GM21528 (cell line): ENCODE measurements at regions not wholly inside any gene's neighbourhood (a gene's known extent, or its start where the extent isn't known, plus 50 kb on each side); places are given as distances from the start of the nearest gene placed in this dataset.
A peak's percentile ranks its signal among the peaks of the same experiment; 100 is the strongest.

ENCODE experiments used
- ATAC-seq: cut with Tn5 transposase; IDR thresholded peaks from one replicate; pipeline ENCODE4 v1.9.1; 2021; ENCODE audit warnings: mild to moderate bottlenecking, moderate library complexity; ENCODE audit not compliant: unreplicated experiment, low FRiP score

DNA sequence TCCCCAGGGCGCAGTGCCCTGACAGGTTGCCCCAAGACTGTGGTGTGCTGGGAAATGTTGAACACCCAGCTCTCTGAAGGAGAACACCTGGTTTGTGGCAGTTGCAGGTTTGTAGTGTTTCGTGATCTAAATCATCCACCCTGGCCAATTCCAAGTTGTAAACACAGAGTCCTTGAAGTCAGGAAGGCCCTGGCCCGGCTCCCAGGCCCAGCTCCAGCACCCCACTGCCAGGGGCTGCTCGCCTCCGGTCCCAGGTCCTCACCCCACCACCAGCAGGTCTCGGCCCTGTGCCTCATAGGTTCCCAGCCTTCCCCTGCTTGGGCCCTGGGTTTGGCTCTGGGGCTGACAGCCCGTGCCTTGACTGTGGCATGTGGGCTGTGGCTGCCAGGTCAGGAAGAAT is 121.4 kb upstream of the MLN start:
- no peak for ATAC-seq

DNA sequence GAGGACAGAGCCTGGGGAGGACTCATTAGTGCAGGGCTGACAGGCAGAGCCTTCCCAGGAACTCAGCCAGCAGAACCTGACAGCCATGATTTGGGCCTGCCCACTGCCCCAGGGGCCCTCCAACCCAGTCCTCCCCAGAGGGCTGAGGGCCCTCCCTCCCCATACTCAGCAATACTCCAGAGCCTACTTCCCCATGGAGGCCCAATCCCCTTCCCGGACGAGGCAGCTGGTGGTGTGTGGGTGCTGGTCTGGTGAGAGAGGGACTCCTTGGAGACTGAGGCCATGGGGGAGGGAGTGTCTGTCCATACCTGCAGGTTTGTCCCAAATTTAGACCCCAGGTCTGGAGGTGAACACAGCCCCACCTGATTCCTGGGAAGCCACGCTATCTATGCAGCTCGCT is 120.9 kb upstream of the MLN start:
- no peak for ATAC-seq

- ATAC-seq = no peak
Measured at GRCh38 chr6:33923857-33924514, 120.2 kb upstream of the MLN start.

- ATAC-seq = no peak
Measured at GRCh38 chr6:33921745-33922144, 117.9 kb upstream of the MLN start.

- no peak for ATAC-seq
Measured at GRCh38 chr6:33918175-33918695, 114.4 kb upstream of the MLN start.

- no peak for ATAC-seq
Measured at GRCh38 chr6:33915134-33915533, 111.3 kb upstream of the MLN start.

- no peak for ATAC-seq
Measured at GRCh38 chr6:33914645-33915044, 110.8 kb upstream of the MLN start.

DNA sequence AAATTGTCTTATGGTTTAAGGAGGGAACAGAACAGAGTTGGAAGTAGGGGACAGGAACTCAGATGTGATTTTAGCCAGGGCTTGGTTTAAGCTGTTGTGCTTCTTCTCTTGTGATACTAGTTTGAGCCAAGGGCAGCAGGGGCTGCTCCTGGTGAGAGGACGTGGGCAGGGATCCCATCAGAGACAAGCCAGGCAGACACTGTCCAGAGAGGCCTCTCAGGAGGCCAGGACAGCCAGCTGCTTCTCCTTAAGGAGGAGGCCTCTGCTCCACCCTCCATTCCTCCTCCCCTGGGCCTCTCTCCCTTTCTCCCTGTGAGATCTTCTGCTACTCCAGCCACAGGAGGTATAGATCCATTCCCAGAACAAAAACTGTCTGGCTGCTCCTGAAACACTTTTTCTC is 108.4 kb upstream of the MLN start:
- no peak for ATAC-seq

DNA sequence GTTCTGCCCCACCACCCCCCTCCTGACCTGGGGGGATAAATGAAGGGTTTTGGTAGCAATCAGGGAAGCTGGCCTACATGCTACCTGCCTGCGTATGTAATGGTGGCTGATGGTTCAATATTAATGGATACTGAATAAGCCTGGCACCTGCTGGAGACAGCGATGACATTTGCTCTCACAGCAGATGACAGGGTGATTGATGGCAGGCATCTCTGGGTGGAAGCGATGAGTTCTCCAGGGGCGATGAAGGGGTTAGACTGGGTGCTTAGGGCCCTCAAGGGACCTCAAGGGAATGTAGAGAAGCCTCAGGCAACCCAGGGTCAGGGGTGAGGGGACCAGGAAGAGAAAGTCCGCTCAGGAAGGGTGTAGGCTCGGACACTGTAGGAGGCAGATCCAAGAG is 107.7 kb upstream of the MLN start:
- ATAC-seq = no peak

GRCh38 chr6:33910594-33910993 is 106.8 kb upstream of the MLN start:
- no peak for ATAC-seq

- no peak for ATAC-seq
Measured at GRCh38 chr6:33909737-33910136, 105.9 kb upstream of the MLN start.

GRCh38 chr6:33908025-33908424 is 104.2 kb upstream of the MLN start:
- no peak for ATAC-seq

DNA sequence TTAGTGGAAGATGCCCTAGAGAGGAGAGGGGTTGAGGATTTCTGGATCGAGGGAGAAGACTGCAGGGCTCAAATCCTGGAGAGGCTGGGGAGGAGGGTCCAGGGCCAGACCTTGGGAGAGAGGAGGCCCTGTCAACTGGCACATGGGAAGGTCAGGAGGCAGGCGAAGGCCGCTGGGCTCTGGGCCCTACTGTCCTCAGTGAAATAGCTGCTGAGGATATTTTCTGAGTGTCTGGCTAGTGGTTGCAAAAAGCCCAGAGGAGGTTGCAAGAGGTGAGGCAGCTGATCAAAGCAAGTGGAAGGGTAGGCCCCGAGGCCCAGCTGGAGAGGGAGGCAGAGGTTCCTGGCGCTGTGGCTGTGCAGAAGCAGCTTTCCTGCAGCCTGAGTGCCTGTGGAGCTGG is 103.4 kb upstream of the MLN start:
- ATAC-seq = no peak

GRCh38 chr6:33906439-33906838 is 102.6 kb upstream of the MLN start:
- ATAC-seq = no peak

- ATAC-seq = no peak
Measured at GRCh38 chr6:33905071-33905609, 101.3 kb upstream of the MLN start.

DNA sequence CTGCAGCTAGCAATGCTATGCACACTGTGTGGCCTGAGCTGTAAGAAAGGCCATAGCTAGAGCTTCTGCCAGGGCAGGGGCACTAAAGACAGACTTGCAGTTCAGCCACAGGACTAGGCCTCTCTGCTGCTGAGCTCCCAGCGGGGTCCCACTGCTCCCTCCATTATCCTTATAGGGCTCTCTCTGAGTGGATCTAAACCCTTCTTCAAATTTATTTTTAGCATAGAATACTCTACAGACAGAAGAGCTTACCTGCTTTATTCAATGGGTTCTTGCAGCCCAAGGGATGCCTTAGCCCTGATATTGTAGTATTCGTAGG is 100.9 kb upstream of the MLN start:
- no peak for ATAC-seq

DNA sequence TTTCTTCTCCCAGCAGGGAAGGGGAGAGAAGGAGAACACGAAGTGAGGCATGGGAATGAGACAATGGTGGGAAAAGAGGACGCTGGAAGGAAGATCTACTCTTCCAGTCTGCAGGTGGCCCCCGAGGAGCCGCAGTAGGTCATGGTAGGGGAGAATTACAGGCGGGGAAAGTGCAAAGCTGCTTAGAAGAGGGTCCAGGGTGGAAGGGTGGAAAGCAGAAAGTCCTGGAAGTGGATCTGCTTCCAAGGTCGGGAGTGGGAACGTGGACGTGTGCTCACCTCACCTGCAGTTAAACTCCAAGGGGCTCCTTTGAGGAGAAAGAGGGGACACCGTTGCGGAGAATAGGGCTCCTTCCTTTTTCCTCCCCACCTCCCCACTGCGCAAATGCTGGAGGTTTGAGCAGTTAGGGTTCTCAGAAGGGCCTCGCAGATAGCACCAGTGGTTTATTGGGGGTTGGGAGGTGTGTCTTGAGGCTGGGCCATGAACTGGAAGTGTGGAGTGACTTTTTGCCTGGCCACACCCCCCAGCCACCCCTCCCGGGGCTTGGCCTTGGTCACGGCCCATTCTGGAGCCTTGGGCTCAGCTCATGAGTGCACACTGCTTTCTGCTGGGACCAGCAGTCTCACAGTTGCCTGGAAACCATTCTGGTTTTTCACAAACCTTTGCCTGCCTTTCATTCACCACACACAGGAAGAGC is 100.4 kb upstream of the MLN start:
- ATAC-seq = peak; percentile 64

DNA sequence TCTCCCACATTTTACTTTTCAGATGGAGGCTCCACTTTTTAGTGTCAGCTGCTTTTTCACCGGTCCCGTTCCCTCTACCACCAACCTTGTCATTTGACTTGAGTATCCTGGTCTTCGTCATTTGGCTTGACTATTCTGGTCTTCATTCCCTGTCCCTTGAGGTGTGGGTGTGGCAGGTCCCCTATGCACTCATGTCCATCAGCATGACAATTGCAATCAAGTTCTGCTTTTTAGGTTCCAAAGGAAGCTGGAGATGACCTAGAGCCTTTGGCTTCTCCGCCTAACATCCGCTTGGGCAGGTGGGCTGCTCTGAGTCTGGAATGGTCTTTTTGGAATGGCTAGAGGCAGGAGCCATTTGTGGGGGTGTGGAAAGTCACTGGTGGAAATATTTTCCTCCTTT is 99.8 kb upstream of the MLN start:
- ATAC-seq = no peak

DNA sequence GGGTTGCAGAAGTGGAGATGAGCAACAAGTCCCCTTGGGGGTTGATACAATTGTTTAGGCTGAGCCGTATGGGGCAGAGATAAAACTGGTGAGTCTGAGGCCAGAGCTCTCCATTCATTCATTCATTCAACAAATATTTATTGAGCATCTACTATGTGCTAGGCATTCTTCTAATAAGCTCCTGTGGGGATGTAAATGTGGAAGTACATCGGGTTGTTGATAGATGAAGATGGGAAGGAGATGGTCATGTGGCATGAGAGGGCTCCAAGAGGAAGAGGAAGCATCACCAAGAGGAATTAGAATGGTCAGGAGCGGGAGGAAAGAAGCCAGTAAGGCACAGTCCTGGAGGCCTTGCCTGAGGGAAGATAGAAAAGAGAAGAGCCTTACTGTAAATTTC is 98.7 kb upstream of the MLN start:
- ATAC-seq = no peak

DNA sequence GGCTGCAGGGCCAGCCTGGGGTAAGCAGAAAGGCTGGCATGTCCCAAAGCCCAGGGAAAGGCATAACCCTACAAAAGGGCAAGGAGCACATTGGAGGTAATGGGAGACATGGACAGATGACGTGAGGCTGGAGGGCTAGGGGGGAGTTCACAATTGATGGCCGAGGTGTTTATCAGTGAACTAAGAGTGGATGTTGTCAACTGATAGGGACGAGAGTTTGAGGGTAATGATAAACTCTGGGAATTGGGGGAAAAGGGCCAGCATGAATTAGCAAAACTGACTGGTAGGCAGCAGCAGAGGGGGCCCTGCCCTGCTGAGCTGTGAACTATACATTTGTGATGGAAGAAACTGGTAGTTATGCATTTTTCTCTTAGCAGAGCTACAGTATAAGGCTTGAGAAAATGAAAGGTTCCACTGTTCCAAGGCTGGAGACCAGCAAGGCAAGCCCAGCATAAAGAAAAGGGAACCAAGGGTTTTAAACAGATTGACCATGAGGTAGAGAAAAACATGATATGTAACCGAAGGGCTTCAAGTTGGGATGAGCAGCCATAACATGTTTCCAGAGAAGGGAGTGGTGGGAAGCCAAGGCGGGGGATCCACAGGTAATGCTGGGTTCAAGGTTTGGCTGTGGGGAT is 98.1 kb upstream of the MLN start:
- ATAC-seq = no peak

DNA sequence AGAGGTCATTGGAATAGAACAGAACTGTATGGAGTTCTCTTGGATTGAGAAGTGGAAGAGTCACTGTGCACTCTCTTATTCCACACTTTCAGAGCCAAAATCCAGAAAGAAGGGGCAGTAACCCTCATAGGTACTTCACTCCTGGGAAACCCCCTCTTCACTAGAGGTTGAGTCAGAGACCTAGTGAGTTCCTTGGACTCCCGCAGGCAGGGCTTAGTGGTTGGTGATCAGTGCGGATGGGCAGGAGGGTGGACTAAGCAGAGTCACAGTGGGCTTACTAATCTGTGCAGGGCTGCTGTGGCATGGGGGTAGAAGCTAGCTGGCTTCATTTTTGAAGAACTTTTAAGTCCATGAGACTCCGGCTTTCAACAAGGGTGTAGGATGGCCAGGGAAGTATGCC is 95.0 kb upstream of the MLN start:
- no peak for ATAC-seq
